ENCODE measurements at regions not wholly inside any gene's neighbourhood (a gene's known extent, or its start where the extent isn't known, plus 50 kb on each side); places are given as distances from the start of the nearest gene placed in this dataset.

DNA sequence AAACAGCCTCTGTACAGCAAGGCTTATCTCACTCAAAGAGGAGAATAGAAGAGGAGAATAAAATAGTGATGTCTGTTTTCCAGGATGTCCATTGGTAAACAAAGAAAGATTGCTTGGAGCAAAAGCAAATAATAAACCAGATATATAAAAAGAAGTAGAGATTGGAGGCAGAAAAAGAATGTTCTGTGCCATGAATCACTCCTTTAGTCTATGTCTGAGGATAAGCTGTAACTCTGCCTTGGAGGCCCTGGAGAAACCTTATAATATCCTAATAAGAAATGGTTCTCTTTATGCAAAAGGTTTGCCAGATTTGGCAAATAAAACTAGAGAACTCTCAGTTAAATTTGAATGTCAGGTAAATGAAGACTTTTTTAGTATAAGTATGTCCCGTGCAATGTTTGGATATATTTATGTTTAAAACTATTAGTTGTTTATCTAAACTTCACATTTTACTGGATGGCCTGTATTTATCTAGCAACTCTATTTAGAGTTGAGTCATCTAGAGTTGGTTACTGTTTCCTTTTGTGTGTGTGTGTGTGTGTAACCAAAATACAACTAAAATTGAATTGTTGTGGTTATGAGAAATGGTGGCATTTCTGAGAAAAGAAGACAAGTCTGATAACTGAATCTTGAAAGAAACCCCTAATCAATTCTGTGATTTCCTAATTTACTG, 510.3 kb upstream of the SETBP1 start:
- DNase-seq = no peak

DNA sequence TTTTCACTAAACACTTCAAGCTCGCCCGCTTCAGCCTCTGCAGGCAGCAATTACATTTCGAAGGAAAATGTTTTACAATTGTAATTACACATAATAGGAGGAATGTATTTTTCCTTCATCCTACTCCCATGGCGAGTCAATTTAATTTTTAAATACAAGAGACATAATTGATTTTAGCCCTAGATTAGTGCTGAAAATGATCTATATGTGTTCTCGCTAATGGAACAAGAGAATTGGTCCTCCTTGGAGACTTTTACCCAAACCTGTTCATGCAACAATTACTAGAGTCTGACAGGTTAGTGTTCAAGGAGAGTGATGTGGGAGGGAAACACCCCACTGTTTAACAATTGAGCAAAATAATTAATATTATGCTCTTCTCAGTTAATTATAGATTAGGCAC, 509.4 kb upstream of the SETBP1 start:
- no peak for DNase-seq

DNA sequence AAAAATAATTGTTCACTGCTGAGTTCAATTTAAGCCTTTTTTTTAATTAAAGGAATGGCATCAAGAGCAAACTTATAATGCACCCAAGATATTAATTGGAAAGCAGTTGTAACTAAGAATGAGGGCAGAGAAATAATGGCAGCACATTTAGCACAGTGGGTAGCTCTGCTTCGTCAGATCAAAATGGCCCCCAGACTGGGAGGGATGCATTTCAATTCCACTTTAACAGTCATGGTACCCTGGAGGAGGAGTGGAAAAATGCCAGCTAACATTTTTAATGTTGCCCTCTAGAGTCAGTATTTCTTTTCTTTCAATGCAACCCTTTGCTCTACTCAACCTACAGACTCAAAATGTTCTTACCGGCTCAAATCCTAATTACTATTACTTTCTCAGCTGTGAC, 504.8 kb upstream of the SETBP1 start:
- no peak for DNase-seq

DNA sequence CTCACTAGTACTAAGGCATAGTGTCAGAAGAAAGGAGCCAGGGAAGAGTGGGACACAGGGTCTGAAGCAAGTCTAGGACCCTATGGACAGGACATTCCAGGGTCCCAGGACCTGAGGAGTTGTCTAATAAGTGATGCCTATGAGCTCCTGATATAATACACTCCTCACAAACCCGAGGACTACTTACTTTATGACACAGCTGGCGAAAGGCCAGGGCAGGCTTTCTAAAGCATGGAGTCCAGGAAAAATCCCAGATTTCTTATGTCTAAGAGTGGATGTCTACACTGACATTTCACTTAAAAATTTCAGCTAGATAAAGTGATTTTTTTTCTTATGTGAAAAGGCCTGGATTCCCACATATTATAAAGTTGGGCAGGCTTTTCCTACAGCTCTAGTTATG, 502.2 kb upstream of the SETBP1 start:
- peak; percentile 17 for DNase-seq

DNA sequence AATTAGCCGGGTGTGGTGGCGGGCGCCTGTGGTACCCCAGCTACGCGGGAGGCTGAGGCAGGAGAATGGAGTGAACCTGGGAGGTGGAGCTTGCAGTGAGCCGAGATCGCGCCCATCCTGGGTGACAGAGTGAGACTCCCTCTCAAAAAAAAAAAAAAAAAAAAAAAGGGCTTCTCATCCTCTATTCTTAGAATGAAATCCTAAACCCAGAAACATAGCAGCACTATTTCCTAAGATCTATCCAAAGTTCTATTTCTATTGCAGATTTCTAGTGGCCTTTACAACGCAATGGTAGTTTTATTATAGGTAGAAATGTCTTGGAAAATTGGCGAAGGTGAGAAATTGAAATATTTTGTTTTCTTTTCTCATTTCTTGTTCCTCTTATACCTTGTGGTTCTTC, 501.0 kb upstream of the SETBP1 start:
- DNase-seq = no peak

DNA sequence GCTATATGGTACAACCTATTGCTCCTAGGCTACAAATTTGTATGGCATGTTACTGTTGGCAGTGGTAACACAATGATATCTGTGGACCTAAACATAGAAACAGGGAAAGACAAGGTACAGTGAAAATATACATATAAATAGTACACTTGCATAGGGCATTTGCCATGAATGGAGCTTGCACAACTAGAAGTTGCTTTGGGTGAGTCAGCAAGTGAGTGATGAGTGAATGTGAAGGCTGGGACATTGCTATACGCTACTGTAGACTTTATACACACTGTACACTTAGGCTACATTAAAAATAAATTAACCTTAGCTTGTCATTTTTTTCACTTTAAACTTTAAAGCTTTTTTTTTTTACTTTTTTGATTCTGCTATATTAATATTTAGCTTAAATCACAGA, 500.0 kb upstream of the SETBP1 start:
- DNase-seq = peak; percentile 48

DNA sequence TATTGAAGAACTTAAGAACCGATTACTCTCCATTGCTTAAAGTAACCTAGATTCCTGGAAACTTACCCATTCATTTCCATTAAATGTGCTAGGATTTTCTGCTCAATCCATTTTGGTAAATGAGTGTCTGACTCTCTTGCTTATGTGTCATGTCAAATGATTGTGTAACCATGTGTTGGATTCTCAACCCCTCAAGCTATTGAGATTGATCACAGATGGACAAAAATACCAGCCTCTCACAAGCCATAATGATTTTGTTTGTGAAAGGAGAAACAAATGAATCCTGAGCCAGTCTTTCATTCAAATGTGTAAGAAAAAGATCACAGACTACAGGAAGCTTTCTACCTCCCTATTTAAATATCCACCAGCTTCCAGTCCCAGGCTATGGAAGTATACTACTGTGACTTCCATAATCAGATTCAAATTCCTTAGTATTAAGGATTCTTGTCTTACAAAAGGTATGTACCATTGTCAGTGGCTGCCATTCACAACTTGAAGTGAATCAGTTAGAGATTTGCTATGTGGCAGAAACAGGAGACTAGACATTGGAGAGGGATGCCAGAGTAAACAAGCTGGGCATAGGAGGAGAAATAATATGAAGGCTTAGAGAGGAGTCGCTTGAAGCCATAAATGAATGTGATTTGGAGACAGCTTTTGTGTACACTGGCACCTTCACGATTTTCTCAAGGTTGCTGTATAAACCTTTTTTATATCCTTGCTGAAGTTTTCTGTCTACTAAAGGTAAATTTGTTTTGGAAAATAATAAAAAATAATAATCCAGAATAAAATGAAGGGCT, 498.5 kb upstream of the SETBP1 start:
- peak; percentile 21 for DNase-seq

DNA sequence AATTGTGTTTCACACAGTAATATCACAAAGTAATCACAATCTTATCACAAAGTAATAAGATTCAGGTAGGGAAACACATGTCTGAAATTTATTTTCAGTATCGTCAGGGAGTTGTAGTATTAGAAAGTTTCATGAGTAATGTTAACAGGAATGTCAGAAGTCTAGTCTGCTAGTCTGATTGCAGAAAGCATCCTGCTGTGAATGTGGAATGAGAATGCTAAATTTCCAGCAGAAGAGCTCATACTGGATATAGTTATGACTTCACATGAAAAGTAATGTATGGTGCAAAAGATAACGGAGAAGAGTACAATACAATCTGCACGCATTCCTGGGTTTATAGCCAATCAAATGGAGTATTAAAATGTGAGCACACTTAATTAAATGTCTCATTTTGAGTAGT, 494.7 kb upstream of the SETBP1 start:
- DNase-seq = peak; percentile 53

DNA sequence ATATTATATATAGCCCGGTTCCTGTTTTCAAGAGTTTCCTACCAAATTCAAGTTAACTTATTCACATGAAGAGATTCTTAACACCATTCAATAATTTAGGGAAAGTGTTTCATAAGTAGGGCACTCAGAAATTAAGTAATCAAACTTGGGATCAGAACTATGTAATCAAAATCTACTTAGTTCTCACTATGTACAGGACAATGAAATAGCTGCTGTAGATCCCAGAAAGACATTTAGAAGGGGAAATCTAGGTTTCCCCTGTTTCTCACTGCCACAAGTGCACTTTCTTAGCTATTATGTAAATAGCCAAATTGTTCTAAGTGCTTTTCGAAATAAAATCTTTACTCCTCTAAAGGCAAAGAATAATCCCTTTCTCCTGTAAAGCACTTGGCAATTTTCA, 493.6 kb upstream of the SETBP1 start:
- DNase-seq = no peak

DNA sequence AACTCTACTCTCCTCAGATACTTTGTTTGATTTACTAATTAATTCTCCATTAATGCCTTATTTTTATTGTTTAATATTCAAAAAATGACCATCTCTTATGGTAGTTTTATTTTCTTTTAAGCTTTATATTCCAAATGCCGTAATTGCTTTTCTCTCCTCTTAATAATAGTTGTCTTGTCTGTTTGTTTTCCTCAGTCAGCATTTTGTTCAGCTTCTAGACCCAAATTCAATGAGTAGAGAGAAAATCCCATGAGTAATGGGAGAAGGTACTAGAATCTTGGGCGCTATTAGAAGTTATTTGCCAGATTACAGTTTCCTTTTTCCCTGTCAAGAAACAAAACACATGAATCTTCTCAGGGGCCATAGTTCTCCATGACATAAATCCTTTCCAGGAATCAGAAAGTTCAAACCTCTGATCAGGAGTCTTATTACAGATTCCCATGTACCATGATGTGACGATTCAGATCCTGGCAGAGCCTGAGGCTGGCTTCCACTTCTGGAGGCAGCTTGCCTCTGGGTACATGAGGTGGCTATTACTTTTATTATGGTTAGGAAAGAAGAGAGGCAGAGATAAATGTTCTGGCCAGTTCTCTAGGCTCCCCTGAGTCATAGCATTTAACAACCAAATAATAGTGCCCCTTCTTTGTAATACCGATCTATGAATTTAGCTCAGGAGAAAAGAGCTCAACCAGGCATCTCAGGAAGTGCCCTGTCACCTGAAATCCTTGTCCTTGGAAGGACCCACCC, 485.1 kb upstream of the SETBP1 start:
- no peak for DNase-seq

DNA sequence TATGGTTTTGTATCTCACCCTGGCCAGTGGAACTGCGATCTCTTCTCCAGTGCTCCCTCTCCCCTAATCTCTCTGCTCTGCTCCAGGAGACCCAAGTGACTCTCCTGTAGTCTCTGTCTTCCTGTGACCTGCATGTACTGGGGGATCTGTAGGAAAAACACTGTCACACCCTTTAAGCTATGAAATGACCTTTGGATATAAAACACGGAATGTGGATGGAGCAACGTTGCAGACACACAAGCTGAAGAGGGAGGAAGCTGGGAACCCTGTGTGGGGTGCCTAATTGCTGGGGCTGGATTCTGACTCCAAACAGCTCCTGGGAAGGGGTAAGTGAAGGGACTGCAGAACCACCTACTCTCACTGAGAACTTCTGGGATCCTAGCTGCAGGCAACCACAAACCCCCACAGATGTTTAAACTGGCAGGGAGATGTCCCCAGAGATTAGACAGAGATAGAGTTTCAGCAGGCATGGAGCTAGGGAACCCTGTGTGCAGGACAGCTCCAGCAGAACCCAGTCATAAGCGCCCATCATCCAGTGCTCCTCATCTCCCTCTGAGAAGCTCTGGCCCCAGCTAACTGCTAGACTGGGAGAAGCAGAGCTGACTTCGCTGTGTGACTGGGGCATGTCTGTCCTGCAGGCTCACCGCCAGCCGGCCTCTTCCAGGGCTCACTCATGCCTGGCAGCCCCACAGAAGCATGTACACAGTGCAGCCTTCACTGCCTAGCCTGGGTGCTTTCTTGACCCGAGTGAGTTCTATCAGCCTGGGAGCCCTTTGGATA, 482.7 kb upstream of the SETBP1 start:
- DNase-seq = peak; percentile 3

DNA sequence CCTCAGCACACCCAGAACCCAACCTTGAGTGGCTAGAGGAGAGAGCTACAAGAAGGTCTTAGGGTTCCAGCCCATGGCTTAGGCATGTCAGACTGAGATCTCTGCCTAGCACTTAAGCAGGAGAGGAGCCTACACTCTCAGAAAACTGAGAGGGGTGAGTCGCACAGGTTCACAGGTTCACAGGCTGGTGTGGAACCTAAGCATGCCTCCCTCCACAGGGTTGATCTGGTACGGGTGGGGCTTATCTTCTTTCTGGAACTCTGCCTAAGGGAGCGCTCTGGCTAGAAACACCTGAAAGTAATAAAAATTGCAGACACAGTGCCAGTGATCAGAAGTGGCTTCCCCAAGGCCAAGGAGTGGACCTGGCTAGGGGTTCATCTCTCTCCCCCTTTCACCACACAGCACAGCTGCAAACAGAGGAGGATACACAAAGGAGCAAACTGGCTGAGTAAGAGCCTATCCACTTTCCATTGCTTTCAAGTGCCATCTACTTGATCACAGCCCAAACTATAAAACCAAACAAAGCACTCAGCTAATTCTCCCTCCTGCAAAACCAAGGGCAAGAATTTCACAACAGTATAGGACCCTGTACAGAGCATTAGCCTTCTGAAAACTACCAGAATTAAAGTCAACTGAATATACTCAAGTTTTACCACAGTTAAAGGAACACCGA, 481.9 kb upstream of the SETBP1 start:
- DNase-seq = no peak

DNA sequence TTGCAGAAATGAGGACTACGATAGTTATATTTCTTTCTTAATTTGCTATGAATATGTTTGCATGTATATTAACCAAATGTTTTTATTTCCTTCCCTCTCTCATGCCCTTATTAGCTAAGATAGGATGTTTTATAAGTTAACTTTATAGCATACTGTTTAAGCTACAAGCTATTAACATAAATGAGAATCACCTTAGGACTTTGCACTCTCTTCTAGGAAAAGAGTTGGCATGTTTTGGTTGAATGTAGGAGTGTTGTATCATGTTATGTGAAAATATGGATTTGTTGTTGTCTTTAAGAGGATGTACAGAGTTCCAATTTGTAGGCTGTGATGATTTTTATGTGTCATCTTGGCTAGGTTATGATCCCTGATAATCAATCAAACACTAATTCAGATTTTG, 467.4 kb upstream of the SETBP1 start:
- no peak for DNase-seq

DNA sequence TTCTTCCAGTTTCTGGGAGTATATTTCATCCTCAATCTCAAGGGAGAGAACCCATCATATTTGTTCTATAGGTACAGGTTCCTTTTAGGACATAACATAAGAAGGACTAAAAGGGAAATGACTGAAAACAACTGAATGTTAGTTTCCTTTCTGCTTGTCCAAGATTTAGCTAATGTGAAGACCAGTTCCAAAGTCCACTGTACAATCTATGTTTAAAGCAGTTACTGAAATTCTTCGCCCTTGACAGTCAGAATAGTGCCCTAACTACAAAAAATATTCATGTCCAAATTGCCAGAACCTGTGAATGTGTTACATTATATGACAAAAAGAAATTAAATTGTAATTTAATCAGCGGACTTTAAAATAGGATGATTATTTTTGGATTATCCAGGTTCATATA, 466.3 kb upstream of the SETBP1 start:
- DNase-seq = no peak

DNA sequence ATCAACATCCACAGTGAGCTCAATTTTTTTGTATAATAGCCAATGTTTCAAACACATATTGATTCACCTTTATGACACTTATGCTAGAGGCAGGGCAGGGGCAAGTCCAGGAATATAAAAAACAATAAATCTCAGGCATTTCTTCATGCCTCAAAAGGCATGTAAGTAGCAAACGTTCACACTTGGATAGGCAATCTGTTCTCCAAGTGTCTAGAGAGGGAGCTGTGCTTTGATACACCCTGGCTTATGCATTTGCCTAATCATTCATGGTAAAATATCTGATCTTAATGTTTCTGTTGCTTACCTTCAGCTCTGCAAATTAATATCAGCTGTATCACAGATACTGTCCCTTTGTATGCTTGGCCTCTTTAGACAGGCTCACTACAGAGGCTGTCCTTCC, 464.5 kb upstream of the SETBP1 start:
- DNase-seq = no peak

DNA sequence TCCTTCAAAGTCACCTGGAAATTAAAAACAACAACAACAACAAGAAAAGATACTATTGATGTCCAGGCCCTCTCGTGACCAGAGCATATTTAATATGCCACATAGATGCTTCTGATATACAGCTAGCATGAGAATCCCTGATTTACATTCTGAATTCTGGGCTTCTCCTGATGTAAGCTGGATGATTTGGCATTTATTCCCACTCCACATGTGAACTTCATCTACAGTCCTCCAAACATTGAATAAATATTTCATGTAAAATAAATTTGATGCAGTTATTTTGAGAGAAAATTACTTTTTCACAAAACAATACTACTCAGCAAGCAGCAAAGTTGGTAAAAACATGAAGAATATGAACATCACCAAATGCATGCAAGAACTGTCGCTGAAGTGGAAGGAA, 453.2 kb upstream of the SETBP1 start:
- no peak for DNase-seq

DNA sequence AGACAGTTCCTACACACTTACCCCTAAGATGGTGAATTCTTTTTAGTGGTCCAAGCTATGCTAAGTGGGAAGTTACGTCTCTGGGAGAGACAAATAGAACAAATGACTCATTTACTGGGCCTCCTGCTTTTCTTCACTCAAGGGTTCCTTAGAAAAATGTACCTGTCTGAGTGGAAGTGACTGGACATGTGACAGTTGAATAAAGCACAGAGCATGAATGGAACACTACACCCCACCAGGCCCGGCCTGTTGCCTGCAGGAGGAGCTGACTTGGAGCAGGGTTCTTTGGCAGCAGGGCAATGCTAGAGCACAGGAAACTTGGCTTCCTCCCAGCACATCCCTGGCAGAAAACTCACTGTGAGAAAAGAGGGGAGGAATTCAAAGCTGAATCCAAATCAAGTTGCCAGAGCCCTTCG, 451.0 kb upstream of the SETBP1 start:
- DNase-seq = peak; percentile 51

DNA sequence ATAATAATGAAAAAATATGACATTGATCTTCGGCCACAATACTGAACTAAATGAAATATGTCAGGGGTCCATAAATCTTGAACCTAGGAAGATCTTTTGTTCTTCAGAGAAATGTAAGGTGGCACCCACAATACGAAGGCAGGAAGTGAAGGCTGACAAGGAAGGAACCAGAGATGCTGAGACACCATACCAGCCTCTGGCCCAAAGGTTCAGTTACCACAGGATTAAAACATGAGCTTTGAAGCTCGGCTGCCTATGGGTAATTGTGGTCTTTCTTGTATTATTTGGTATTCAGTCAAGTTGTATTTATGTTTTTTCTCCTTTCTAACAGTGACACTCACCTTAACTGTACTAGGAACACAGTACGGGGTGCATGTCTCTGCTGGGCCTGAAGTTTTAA, 448.8 kb upstream of the SETBP1 start:
- no peak for DNase-seq

DNA sequence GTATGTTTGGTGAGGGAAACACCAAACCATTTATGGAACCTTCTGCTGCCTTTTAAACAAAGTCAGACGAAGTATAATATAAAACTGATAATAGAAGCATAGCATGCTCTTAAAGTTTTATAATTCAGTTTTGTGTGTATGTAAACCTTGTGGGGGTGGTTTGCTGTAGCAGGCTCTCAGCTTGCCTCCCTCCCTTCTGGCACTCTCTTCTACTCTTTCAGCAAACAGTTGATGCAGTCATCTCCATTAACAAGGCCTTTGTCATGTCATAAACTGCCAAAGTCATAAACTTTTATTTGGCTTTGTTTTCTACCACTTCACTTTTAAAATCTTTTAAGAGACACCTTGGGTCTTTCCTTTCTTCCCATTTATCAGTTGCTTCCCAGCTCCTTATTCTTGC, 448.2 kb upstream of the SETBP1 start:
- DNase-seq = no peak

DNA sequence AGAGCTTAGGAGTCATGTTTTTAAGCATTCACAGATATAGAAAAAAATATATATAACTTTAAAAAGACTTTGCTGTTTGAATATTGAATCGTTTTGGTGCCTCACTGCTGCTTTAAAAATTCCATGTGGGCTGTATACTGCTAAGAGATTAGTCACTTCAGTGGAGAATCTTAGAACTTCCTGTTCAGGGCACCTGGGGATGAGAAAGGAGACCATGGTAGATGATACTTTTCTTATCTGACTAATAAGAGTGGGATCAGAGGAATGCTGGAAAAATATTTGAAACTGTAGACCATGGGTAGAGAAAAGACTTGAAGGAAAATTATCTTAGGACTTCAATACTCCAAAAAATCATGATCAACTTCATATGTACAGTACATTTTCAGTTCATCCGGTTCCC, 442.2 kb upstream of the SETBP1 start:
- DNase-seq = peak; percentile 35

DNA sequence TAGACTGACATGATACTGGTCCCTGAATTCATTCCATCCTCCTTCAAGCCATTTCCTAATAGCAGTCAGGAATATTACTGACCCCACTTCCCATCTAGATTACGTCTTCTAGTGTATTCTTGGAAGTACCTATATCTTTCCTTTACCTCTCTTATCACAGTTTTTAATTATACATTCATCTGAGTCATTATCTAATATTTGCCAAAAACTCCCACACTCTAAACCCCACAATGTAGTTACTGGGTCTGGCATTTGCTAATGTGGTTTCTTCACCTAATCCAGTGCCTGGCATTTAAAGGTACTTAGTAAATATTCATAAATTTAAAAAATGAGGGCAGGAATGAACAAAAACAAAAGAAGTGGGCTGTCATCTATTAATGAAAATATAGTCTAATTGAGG, 441.8 kb upstream of the SETBP1 start:
- DNase-seq = no peak

DNA sequence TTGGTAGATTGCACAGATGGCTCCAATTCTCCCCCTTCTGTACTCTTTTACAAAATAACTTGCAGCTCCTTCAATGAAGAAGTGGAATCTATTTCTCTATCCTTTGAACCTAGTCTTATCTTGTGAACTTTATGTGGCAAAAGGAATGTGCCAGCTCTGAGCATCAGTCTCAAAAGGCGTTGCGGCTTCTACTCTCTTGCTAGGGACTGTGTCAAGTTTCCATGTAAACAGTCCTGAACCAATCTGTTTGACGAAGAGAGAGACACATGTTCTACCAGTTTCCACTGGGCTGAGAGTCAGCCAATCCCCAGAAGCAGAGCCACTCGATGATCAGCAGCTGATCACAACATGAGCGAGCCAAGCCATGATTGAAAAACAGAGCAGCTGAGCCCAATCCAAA, 439.7 kb upstream of the SETBP1 start:
- no peak for DNase-seq

DNA sequence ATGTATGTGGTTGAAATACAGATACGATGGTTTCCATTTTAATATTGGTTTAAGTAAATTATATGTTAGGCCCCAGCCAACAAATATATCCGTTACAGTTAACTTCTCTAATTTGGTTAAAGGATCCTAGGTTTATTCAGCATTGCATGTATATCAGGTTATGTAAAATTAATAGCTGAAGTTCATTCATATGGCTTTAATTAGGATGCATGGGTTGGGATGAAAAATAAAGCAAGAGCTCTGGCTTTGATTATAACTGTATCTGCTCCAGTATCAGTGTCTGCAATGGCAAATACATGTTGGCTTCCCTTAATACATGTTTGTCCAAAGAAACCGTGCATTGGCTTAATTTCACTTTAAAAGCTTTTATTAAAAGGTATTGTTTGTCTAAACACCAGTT, 435.7 kb upstream of the SETBP1 start:
- no peak for DNase-seq
